H1 (cell line): ENCODE measurements at regions not wholly inside any gene's neighbourhood (a gene's known extent, or its start where the extent isn't known, plus 50 kb on each side); places are given as distances from the start of the nearest gene placed in this dataset.

ENCODE experiments used
- CTCF ChIA-PET: fragments of 300-600 bp; sonication (Branson Sonifier 250); formaldehyde crosslinking; loops from one replicate; lab custom pipeline; 2021; ENCODE audit not compliant: partially characterized antibody; lab: Charles Lee
- POLR2A ChIA-PET: fragments of 300-600 bp; sonication (Branson Sonifier 250); formaldehyde crosslinking; loops from one replicate; lab custom pipeline; 2021; ENCODE audit warnings: inconsistent platforms; ENCODE audit not compliant: partially characterized antibody; lab: Charles Lee
- DNase-seq, 2 experiments: peaks; one replicate each; pipeline versions ENCODE4 v3.0.0 to v3.0.0-alpha.2; 2010 to 2022; ENCODE audit warnings: low spot score in 2 of 2, low read depth in 1 of 2, mixed read lengths in 1 of 2
- FAIRE-seq: peaks from 2 replicates; lab custom pipeline; 2011; peaks lifted over from hg19 to GRCh38; lab: Jason Lieb, UNC
- H2AFZ ChIP-seq: 2 replicates; pipeline ENCODE4 v1.8.1; 2012; ENCODE audit warnings: low read length, inconsistent platforms
- H2AK5ac ChIP-seq: 2 replicates; pipeline ENCODE4 v1.6.1; 2013; ENCODE audit warnings: low read depth, low read length
- H2BK120ac ChIP-seq: replicated peaks from 2 replicates; pipeline ENCODE3; 2013; ENCODE audit warnings: low read depth, low read length, inconsistent platforms
- H2BK12ac ChIP-seq: 2 replicates; pipeline ENCODE4 v1.6.1; 2013; ENCODE audit warnings: low read depth, low read length
- H2BK15ac ChIP-seq: 2 replicates; pipeline ENCODE4 v1.6.1; 2013; ENCODE audit warnings: low read length
- H2BK20ac ChIP-seq: 2 replicates; pipeline ENCODE4 v1.6.1; 2013; ENCODE audit warnings: low read length
- H2BK5ac ChIP-seq: 2 replicates; pipeline ENCODE4 v1.6.1; 2013; ENCODE audit warnings: low read depth, low read length
- H3K14ac ChIP-seq: 2 replicates; pipeline ENCODE4 v1.6.1; 2013; ENCODE audit warnings: inconsistent platforms; ENCODE audit not compliant: insufficient read length
- H3K18ac ChIP-seq: 2 replicates; pipeline ENCODE4 v1.6.1; 2013; ENCODE audit warnings: low read length; ENCODE audit errors: extremely low read depth
- H3K23ac ChIP-seq: 2 replicates; pipeline ENCODE4 v1.6.1; 2013; ENCODE audit warnings: inconsistent platforms; ENCODE audit not compliant: insufficient read length
- H3K23me2 ChIP-seq: 2 replicates; pipeline ENCODE4 v1.6.1; 2013; ENCODE audit warnings: low read depth, low read length
- H3K27ac ChIP-seq: 2 replicates; pipeline ENCODE4 v1.6.1; 2011; ENCODE audit warnings: low read depth, low read length, inconsistent platforms
- H3K27me3 ChIP-seq, 4 experiments: replicated peaks in 1 of 4; 1 replicate in 1 of 4; 2 replicates in 3 of 4; pipeline versions ENCODE4 v1.6.1 to v1.8.1; 2011 to 2013; ENCODE audit warnings: low read length in 3 of 4, mild to moderate bottlenecking in 3 of 4, inconsistent platforms in 2 of 4, mixed read lengths in 2 of 4, moderate library complexity in 1 of 4; ENCODE audit not compliant: control insufficient read depth in 3 of 4, insufficient read depth in 3 of 4; ENCODE audit errors: extremely low read depth in 1 of 4
- H3K36me3 ChIP-seq, 4 experiments: 2 replicates each; pipeline versions ENCODE4 v1.6.1 to v1.8.1; 2011 to 2013; ENCODE audit warnings: mild to moderate bottlenecking in 4 of 4, low read length in 3 of 4, moderate library complexity in 2 of 4, control low read depth in 1 of 4, inconsistent platforms in 1 of 4; ENCODE audit not compliant: insufficient read depth in 4 of 4, control insufficient read depth in 2 of 4
- H3K4ac ChIP-seq: replicated peaks from 2 replicates; pipeline ENCODE3; 2013; ENCODE audit warnings: low read length, low read depth, mixed read lengths, inconsistent platforms; ENCODE audit not compliant: insufficient read length
- H3K4me1 ChIP-seq, 4 experiments: replicated peaks in 1 of 4; 1 replicate in 1 of 4; 2 replicates in 3 of 4; pipeline versions ENCODE4 v1.6.1 to v1.8.1; 2011 to 2013; ENCODE audit warnings: low read length in 3 of 4, inconsistent platforms in 2 of 4, mixed read lengths in 1 of 4; ENCODE audit not compliant: insufficient read depth in 4 of 4, control insufficient read depth in 3 of 4
- H3K4me2 ChIP-seq, 2 experiments: 2 replicates each; pipeline versions ENCODE4 v1.6.1 to v1.8.1; 2011 to 2013; ENCODE audit warnings: low read depth in 2 of 2, low read length in 2 of 2, control low read depth in 1 of 2, inconsistent platforms in 1 of 2, mild to moderate bottlenecking in 1 of 2; ENCODE audit not compliant: insufficient read depth in 1 of 2
- H3K4me3 ChIP-seq, 4 experiments: fragments of 200-600, 300-600 bp in 1 of 4; sonication (generic), shearing (Covaris generic), sonication (Bioruptor Twin) in 1 of 4; 2 replicates each; pipeline versions ENCODE4 v1.5.1 to v1.8.1; 2011 to 2016; ENCODE audit warnings: low read length in 4 of 4, low read depth in 3 of 4, control low read depth in 2 of 4, inconsistent platforms in 2 of 4, mild to moderate bottlenecking in 2 of 4, mixed read lengths in 1 of 4, moderate library complexity in 1 of 4; ENCODE audit not compliant: insufficient read depth in 2 of 4; ENCODE audit errors: extremely low read depth in 1 of 4
- H3K56ac ChIP-seq: replicated peaks from 2 replicates; pipeline ENCODE3; 2013; ENCODE audit warnings: low read depth, mild to moderate bottlenecking, mixed read lengths, low read length, inconsistent platforms; ENCODE audit not compliant: insufficient read length
- H3K79me1 ChIP-seq: 2 replicates; pipeline ENCODE4 v1.6.1; 2013; ENCODE audit warnings: low read depth, low read length, control low read depth
- H3K79me2 ChIP-seq, 2 experiments: 2 replicates each; pipeline versions ENCODE4 v1.6.1 to v1.8.1; 2012 to 2013; ENCODE audit warnings: low read length in 2 of 2, mild to moderate bottlenecking in 2 of 2, inconsistent platforms in 1 of 2; ENCODE audit not compliant: insufficient read depth in 2 of 2, control insufficient read depth in 1 of 2
- H3K9ac ChIP-seq, 4 experiments: replicated peaks in 1 of 4; 1 replicate in 1 of 4; 2 replicates in 3 of 4; pipeline versions ENCODE4 v1.6.1 to v1.8.1; 2011 to 2013; ENCODE audit warnings: low read depth in 3 of 4, low read length in 3 of 4, control low read depth in 2 of 4, mild to moderate bottlenecking in 2 of 4, moderate library complexity in 2 of 4, inconsistent platforms in 1 of 4; ENCODE audit errors: extremely low read depth in 1 of 4
- H3K9me3 ChIP-seq, 2 experiments: 2 replicates each; pipeline versions ENCODE4 v1.6.1 to v1.8.1; 2012 to 2013; ENCODE audit warnings: mild to moderate bottlenecking in 2 of 2, moderate library complexity in 2 of 2, control low read depth in 1 of 2, inconsistent platforms in 1 of 2, low read depth in 1 of 2, low read length in 1 of 2, mixed read lengths in 1 of 2; ENCODE audit not compliant: insufficient read depth in 2 of 2
- H4K20me1 ChIP-seq, 2 experiments: replicated peaks in 1 of 2; 2 replicates each; pipeline versions ENCODE3 to v1.8.1; 2011 to 2013; ENCODE audit warnings: inconsistent platforms in 2 of 2, low read length in 2 of 2, mild to moderate bottlenecking in 1 of 2; ENCODE audit not compliant: insufficient read depth in 2 of 2, control insufficient read depth in 1 of 2
- H4K5ac ChIP-seq: 2 replicates; pipeline ENCODE4 v1.6.1; 2013; ENCODE audit warnings: low read length, low read depth, mixed read lengths, inconsistent platforms; ENCODE audit not compliant: insufficient read length
- H4K8ac ChIP-seq: 2 replicates; pipeline ENCODE4 v1.8.0; 2013; ENCODE audit warnings: mild to moderate bottlenecking, moderate library complexity, low read length, inconsistent platforms; ENCODE audit not compliant: insufficient read depth; ENCODE audit errors: extremely low read depth
- H4K91ac ChIP-seq: replicated peaks from 2 replicates; pipeline ENCODE3; 2013; ENCODE audit warnings: low read length, mixed read lengths, inconsistent platforms; ENCODE audit not compliant: insufficient read length
- ATF3 ChIP-seq: IDR thresholded peaks from 2 replicates; pipeline ENCODE4 v1.6.1; 2011; ENCODE audit warnings: low read depth, mild to moderate bottlenecking, low read length; ENCODE audit not compliant: insufficient read depth
- CBX5 ChIP-seq: fragments of 300-800, 300-1000 bp; sonication (generic); IDR thresholded peaks from 2 replicates; pipeline ENCODE4 v1.7.1; 2016; ENCODE audit warnings: antibody characterized with exemption, low read length, low read depth
- CEBPB ChIP-seq: IDR thresholded peaks from 2 replicates; pipeline ENCODE4 v1.6.1; 2012; ENCODE audit warnings: low read depth, low read length
- CHD1 ChIP-seq: IDR thresholded peaks from 2 replicates; pipeline ENCODE4 v1.6.1; 2012; ENCODE audit warnings: low read depth, low read length, improper control_type of control experiment
- CHD2 ChIP-seq: IDR thresholded peaks from 2 replicates; pipeline ENCODE4 v1.6.1; 2012; ENCODE audit warnings: low read length, improper control_type of control experiment
- EP300 ChIP-seq, 2 experiments: IDR thresholded peaks; 1 replicate in 1 of 2; 2 replicates in 1 of 2; pipeline ENCODE4 v1.6.1; 2011 to 2012; ENCODE audit warnings: low read depth in 2 of 2, low read length in 2 of 2, mild to moderate bottlenecking in 2 of 2, borderline replicate concordance in 1 of 2, inconsistent platforms in 1 of 2, moderate library complexity in 1 of 2
- FOSL1 ChIP-seq: IDR thresholded peaks from 2 replicates; pipeline ENCODE4 v1.6.1; 2011; ENCODE audit warnings: mild to moderate bottlenecking, low read depth, low read length, moderate library complexity; ENCODE audit not compliant: insufficient read depth
- NRF1 ChIP-seq: IDR thresholded peaks from 2 replicates; pipeline ENCODE4 v1.6.1; 2011; ENCODE audit warnings: mild to moderate bottlenecking, low read depth, low read length, improper control_type of control experiment
- POLR2A ChIP-seq, 2 experiments: IDR thresholded peaks; 1 replicate in 1 of 2; 2 replicates in 1 of 2; pipeline ENCODE4 v1.6.1; 2011; ENCODE audit warnings: low read depth in 2 of 2, low read length in 2 of 2, mild to moderate bottlenecking in 2 of 2; ENCODE audit errors: control extremely low read depth in 1 of 2
- POLR2AphosphoS5 ChIP-seq: IDR thresholded peaks from 2 replicates; pipeline ENCODE4 v1.6.1; 2011; ENCODE audit warnings: low read depth, low read length
- RAD21 ChIP-seq, 2 experiments: IDR thresholded peaks in 1 of 2; conservative IDR thresholded peaks in 1 of 2; 2 replicates each; pipeline ENCODE4 v1.6.1; 2011; ENCODE audit warnings: low read depth in 2 of 2, low read length in 2 of 2, improper control_type of control experiment in 1 of 2, inconsistent platforms in 1 of 2, mild to moderate bottlenecking in 1 of 2, moderate library complexity in 1 of 2
- RXRA ChIP-seq: IDR thresholded peaks from 2 replicates; pipeline ENCODE4 v1.6.1; 2011; ENCODE audit warnings: low read depth, mild to moderate bottlenecking, low read length, moderate library complexity; ENCODE audit not compliant: insufficient read depth
- SAP30 ChIP-seq: fragments of 300-600 bp; sonication (generic); IDR thresholded peaks from 2 replicates; pipeline ENCODE4 v1.7.1; 2012; ENCODE audit warnings: low read length, moderate library complexity, mild to moderate bottlenecking, inconsistent platforms; ENCODE audit not compliant: insufficient read depth, insufficient replicate concordance
- TEAD4 ChIP-seq: IDR thresholded peaks from 2 replicates; pipeline ENCODE4 v1.6.1; 2012; ENCODE audit warnings: low read depth, low read length, inconsistent platforms, mixed read lengths
- WGBS, 2 experiments: shearing (Covaris generic) in 1 of 2; methylation state at CpG; one replicate each; pipeline versions ENCODE4 v1.1.6 to v1.1.7; 2013 to 2015; ENCODE audit warnings: low lambda C conversion rate in 2 of 2, mixed read lengths in 2 of 2, inconsistent platforms in 1 of 2, low coverage in 1 of 2, missing lambda C conversion rate in 1 of 2; ENCODE audit not compliant: insufficient replicate concordance in 2 of 2, insufficient coverage in 1 of 2, insufficient read length in 1 of 2; ENCODE audit errors: extremely low coverage in 1 of 2, missing lambda C conversion rate in 1 of 2; 5-methylcytosine and 5-hydroxymethylcytosine counted together

GRCh38 chr18:78742218-78742745 is 237.3 kb upstream of the SALL3 start:
- Histone ChIP-seq H3K27ac (no peak overlapping the region), H2AK5ac (no peak overlapping the region), H3K14ac (no peak overlapping the region), H3K18ac (no peak overlapping the region), H3K27me3 (no peaks in the 10 kb centered on the region), H3K4me3 (no peak overlapping the region), H3K36me3 (no peaks in the 10 kb centered on the region), H3K4ac (no peak overlapping the region), H2BK5ac (no peak overlapping the region), H3K79me1 (no peaks in the 10 kb centered on the region), H3K23ac (no peak overlapping the region), H2AFZ (no peak overlapping the region), H3K23me2 (peaks cover 12% of the 10 kb centered on the region; the same call in 1 of the 2 replicates), H2BK15ac (no peak overlapping the region), H3K9me3 (no peaks in the 10 kb centered on the region), H3K9ac (no peak overlapping the region), H2BK20ac (no peak overlapping the region), H2BK12ac (no peak overlapping the region), H2BK120ac (no peak overlapping the region), H4K5ac (no peak overlapping the region), H3K79me2 (no peaks in the 10 kb centered on the region), H4K8ac (no peak overlapping the region), H4K91ac (no peak overlapping the region), H3K56ac (no peak overlapping the region), H3K4me1 (no peaks in the 10 kb centered on the region; a peak in 1 of 7 replicates), H4K20me1 (peaks cover 0 to 5% of the 10 kb centered on the region in 2 experiments), H3K4me2 (no peak overlapping the region)
- FAIRE-seq = no peak
- DNase-seq = no peak
- POLR2A ChIA-PET = no interaction called here
- CTCF ChIA-PET = interaction anchor here (0.6 to 1.9 kb wide), 2 partner anchors 133 to 1126 kb away, joined by 3 to 4 read pairs; no protein-coding TSS in a partner anchor
- 86% methylated on average over 10 of the region's 11 CpGs; no CpG with 5 or more reads in 1 of the 2 experiments for WGBS, 2 experiments
- TF ChIP-seq CHD1 = no peak
- no peak for TF ChIP-seq NRF1
- TF ChIP-seq FOSL1 = no peak
- TF ChIP-seq RAD21 (IDR thresholded peaks at IDR 0.05 in 1 of 2, conservative IDR thresholded peaks at IDR 0.05 in 1 of 2; ENCODE audit: low read depth in 2 of 2, low read length in 2 of 2) = no peak
- TF ChIP-seq ATF3 = no peak
- TF ChIP-seq POLR2AphosphoS5 = no peak
- TF ChIP-seq EP300 (IDR thresholded peaks at IDR 0.05; ENCODE audit: borderline replicate concordance in 1 of 2, low read depth in 2 of 2, low read length in 2 of 2) = no peak
- no peak for TF ChIP-seq POLR2A (IDR thresholded peaks at IDR 0.05; ENCODE audit: control extremely low read depth in 1 of 2, low read depth in 2 of 2, low read length in 2 of 2)
- no peak for TF ChIP-seq RXRA
- no peak for TF ChIP-seq CEBPB
- TF ChIP-seq SAP30 = no peak
- no peak for TF ChIP-seq CHD2
- TF ChIP-seq CBX5 = no peak
- no peak for TF ChIP-seq TEAD4
